SU-DHL-6 (cell line): ENCODE measurements at regions not wholly inside any gene's neighbourhood (a gene's known extent, or its start where the extent isn't known, plus 50 kb on each side); places are given as distances from the start of the nearest gene placed in this dataset.

Source experiments
- H2AFZ ChIP-seq: fragments of 200-600 bp; sonication (generic); 2 replicates; pipeline ENCODE4 v1.6.1; 2014; ENCODE audit warnings: low read depth, mild to moderate bottlenecking, moderate library complexity, mixed read lengths, antibody characterized with exemption, low read length; ENCODE audit not compliant: severe bottlenecking
- H3F3A ChIP-seq: fragments of 200-600 bp; shearing (Covaris generic); 2 replicates; pipeline ENCODE4 v1.6.0; 2016; ENCODE audit warnings: antibody characterized with exemption, mild to moderate bottlenecking; ENCODE audit not compliant: insufficient read depth
- H3K27ac ChIP-seq: fragments of 200-600 bp; sonication (generic); 2 replicates; pipeline ENCODE4 v1.5.1; 2016; ENCODE audit warnings: low read depth, mild to moderate bottlenecking, low read length, moderate library complexity, mixed read lengths
- H3K27me3 ChIP-seq: fragments of 200-600 bp; sonication (generic), shearing (Covaris generic); 2 replicates; pipeline ENCODE4 v1.6.0; 2014; ENCODE audit warnings: mild to moderate bottlenecking, low read length
- H3K36me3 ChIP-seq: fragments of 200-600 bp; sonication (generic); 2 replicates; pipeline ENCODE4 v1.6.1; 2014; ENCODE audit warnings: mild to moderate bottlenecking, low read length, mixed read lengths
- H3K4me2 ChIP-seq: fragments of 300-600, 200-600 bp; shearing (Covaris generic), sonication (generic); 2 replicates; pipeline ENCODE4 v1.6.0; 2014; ENCODE audit warnings: low read length, low read depth, mild to moderate bottlenecking; ENCODE audit not compliant: poor library complexity, severe bottlenecking
- H3K4me3 ChIP-seq: fragments of 200-600 bp; sonication (generic); 2 replicates; pipeline ENCODE4 v1.5.1; 2014; ENCODE audit warnings: antibody characterized with exemption, low read length, mild to moderate bottlenecking, mixed read lengths; ENCODE audit not compliant: insufficient read depth, poor library complexity, severe bottlenecking
- H3K79me2 ChIP-seq: fragments of 200-600 bp; sonication (generic); 2 replicates; pipeline ENCODE4 v1.6.1; 2014; ENCODE audit warnings: mild to moderate bottlenecking, low read length, moderate library complexity; ENCODE audit not compliant: insufficient read depth
- H3K9ac ChIP-seq: fragments of 200-600 bp; sonication (generic); 2 replicates; pipeline ENCODE4 v1.7.0; 2014; ENCODE audit warnings: mild to moderate bottlenecking, low read length
- H3K9me2 ChIP-seq: fragments of 200-600 bp; sonication (generic); replicated peaks from 2 replicates; pipeline ENCODE4 v1.6.1; 2014; ENCODE audit warnings: low read length; ENCODE audit not compliant: insufficient read depth
- H3K9me3 ChIP-seq: fragments of 200-600 bp; sonication (generic); 2 replicates; pipeline ENCODE4 v1.6.1; 2014; ENCODE audit warnings: low read length, mixed read lengths; ENCODE audit not compliant: insufficient read depth
- H4K20me1 ChIP-seq: fragments of 200-600 bp; sonication (generic); 2 replicates; pipeline ENCODE4 v1.6.1; 2014; ENCODE audit warnings: low read depth, mild to moderate bottlenecking, antibody characterized with exemption, low read length, moderate library complexity, mixed read lengths
- EZH2phosphoT487 ChIP-seq: fragments of 200-600 bp; sonication (generic), shearing (Covaris generic); conservative IDR thresholded peaks from 2 replicates; pipeline ENCODE4 v1.6.1; 2018; ENCODE audit warnings: mild to moderate bottlenecking, antibody characterized with exemption, low read length, moderate library complexity, mixed read lengths
- TF ChIP-seq, protein P1 (sequence below): fragments of 200-600 bp; sonication (generic); IDR thresholded peaks from one replicate; pipeline ENCODE4 v1.5.1; 2017; ENCODE audit warnings: antibody characterized with exemption, mild to moderate bottlenecking, low read length, moderate library complexity; ENCODE audit not compliant: insufficient read depth, poor library complexity, severe bottlenecking

DNA sequence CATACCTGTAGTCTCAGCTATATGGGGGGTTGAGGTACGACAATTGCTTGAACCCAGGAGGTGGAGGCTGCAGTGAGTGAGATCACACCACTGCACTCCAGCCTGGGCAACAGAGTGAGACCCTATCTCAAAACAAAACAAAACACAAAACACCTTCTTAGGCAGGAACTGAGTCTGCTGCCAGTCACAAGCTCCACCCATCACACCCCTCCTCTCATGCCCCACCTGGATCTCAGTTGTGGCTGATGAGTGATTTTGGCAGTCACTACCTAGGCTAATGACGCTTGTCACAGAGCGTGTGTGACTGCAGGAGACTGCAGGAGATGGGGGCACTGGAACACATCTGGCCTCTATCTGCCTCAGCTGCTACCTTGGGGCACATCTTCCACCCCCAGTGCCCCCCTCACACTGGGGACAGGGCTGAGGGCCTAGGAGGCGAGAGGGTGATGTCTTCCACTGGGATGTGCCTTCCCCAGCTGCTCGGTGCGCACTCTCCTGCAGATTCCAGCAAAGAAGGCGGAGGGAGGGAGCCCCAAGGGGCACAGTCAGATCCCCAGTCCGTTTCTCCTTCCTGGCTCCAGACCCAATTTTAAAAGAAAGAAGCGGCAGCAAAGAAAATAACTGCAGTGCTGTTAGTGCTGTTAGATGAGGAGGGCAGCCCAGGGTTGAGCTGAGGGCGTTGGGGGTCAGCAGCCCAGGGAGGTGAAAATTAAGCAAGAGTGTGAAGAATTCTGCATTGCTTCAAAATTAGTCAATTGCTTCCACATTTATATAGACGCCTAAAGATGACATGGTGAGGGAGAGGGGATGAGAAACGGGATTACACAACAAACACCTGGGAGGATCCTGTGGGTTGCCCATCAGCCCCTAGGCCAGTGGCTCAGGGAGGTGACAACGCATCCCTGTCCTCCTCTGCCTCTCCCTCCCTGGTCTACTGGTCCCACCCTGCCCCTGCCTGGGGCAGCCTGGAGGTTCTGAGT lies 143.6 kb upstream of the HAAO start:
- H3K27ac ChIP-seq = no peak overlapping the region
- no peak overlapping the region for H3K9ac ChIP-seq
- no peak overlapping the region for H2AFZ ChIP-seq
- H3K79me2 ChIP-seq = no peaks in the 10 kb centered on the region
- H3K4me3 ChIP-seq = no peak overlapping the region
- no peaks in the 10 kb centered on the region for H4K20me1 ChIP-seq
- TF ChIP-seq, protein P1, sequence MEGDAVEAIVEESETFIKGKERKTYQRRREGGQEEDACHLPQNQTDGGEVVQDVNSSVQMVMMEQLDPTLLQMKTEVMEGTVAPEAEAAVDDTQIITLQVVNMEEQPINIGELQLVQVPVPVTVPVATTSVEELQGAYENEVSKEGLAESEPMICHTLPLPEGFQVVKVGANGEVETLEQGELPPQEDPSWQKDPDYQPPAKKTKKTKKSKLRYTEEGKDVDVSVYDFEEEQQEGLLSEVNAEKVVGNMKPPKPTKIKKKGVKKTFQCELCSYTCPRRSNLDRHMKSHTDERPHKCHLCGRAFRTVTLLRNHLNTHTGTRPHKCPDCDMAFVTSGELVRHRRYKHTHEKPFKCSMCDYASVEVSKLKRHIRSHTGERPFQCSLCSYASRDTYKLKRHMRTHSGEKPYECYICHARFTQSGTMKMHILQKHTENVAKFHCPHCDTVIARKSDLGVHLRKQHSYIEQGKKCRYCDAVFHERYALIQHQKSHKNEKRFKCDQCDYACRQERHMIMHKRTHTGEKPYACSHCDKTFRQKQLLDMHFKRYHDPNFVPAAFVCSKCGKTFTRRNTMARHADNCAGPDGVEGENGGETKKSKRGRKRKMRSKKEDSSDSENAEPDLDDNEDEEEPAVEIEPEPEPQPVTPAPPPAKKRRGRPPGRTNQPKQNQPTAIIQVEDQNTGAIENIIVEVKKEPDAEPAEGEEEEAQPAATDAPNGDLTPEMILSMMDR = no peak
- no peak for TF ChIP-seq EZH2phosphoT487
- no peaks in the 10 kb centered on the region for H3K27me3 ChIP-seq
- H3K9me2 ChIP-seq = no peaks in the 10 kb centered on the region
- no peaks in the 10 kb centered on the region for H3F3A ChIP-seq
- no peaks in the 10 kb centered on the region for H3K36me3 ChIP-seq
- no peak overlapping the region for H3K4me2 ChIP-seq
- H3K9me3 ChIP-seq = no peaks in the 10 kb centered on the region

DNA sequence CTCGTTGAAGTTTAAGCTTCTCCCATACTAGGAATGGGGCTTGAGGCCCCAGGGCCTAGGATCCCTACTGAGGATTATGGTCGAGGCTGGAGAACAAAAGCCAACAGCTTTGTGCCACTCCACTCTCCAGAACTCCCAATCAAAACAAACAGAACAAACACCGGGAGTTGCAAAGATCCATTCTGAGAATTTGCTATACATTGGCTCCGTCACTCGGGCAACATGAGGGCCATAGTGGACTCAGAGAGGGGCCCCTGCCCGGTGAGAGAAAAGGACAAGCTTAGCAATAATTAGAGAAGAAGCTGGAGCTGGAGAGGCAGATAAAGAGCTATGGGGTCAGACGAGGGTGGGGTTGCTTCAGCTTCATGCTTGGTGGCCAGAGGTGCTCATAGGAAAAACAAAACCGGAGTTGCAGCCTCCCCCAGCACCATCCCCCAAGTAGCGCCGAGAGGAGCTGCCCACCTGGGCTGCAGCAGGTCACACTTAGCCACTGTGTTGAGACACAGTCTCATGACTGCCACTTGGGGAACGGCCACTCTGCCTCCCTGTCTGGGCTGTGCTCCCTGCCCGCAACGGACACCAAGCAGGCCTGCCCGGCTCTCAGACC lies 142.3 kb upstream of the HAAO start:
- no peak overlapping the region for H2AFZ ChIP-seq
- H3K36me3 ChIP-seq = no peaks in the 10 kb centered on the region
- TF ChIP-seq, protein P1 = no peak
- TF ChIP-seq EZH2phosphoT487 = no peak
- no peaks in the 10 kb centered on the region for H3F3A ChIP-seq
- H3K27me3 ChIP-seq = no peaks in the 10 kb centered on the region
- no peak overlapping the region for H3K9ac ChIP-seq
- no peak overlapping the region for H3K4me2 ChIP-seq
- no peak overlapping the region for H3K27ac ChIP-seq
- H3K9me3 ChIP-seq = no peaks in the 10 kb centered on the region
- H3K4me3 ChIP-seq = no peak overlapping the region
- no peaks in the 10 kb centered on the region for H4K20me1 ChIP-seq
- H3K9me2 ChIP-seq = no peaks in the 10 kb centered on the region
- H3K79me2 ChIP-seq = no peaks in the 10 kb centered on the region

DNA sequence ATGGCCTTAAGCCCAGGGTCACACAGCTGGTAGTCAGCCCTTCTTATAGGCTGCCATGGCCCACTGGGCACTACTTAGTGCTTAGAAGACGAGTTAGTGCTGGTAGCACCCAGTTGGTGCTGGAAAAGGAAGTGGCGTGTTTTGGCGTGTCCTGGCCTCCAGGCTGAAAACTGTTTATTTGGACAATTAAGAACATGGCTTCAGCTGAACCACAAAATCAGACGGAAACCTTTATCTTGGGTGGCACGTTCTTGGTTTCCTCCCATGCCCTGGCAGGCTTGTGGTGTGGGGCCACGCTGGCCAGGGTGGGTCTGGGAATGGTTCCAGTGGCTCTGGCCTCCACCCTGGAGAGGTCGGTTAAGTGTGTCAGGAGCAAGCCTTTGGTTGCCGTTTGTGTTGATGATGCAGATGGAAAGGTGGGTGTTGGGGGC lies 141.5 kb upstream of the HAAO start:
- H3K4me3 ChIP-seq = no peak overlapping the region
- H3K9me3 ChIP-seq = no peaks in the 10 kb centered on the region
- no peaks in the 10 kb centered on the region for H3K27me3 ChIP-seq
- no peaks in the 10 kb centered on the region for H3F3A ChIP-seq
- H3K9ac ChIP-seq = no peak overlapping the region
- H3K36me3 ChIP-seq = no peaks in the 10 kb centered on the region
- H3K4me2 ChIP-seq = no peak overlapping the region
- no peak overlapping the region for H3K27ac ChIP-seq
- TF ChIP-seq, protein P1 = no peak
- no peak for TF ChIP-seq EZH2phosphoT487
- no peaks in the 10 kb centered on the region for H3K79me2 ChIP-seq
- no peaks in the 10 kb centered on the region for H3K9me2 ChIP-seq
- H4K20me1 ChIP-seq = no peaks in the 10 kb centered on the region
- no peak overlapping the region for H2AFZ ChIP-seq
